Inflammatory macrophage treated with lipopolysaccharide for 1 hour (primary cell): ENCODE measurements at regions not wholly inside any gene's neighbourhood (a gene's known extent, or its start where the extent isn't known, plus 50 kb on each side); places are given as distances from the start of the nearest gene placed in this dataset.

Source experiments
- DNase-seq, 2 donors: peaks; one replicate each; pipeline ENCODE4 v3.0.0-alpha.2; 2020 to 2022

- no peak for DNase-seq
Measured at GRCh38 chr5:168238463-168238862, 53.0 kb upstream of the WWC1 start.

- DNase-seq = no peak
Measured at GRCh38 chr5:168239325-168239724, 52.1 kb upstream of the WWC1 start.
